ENCODE measurements at regions not wholly inside any gene's neighbourhood (a gene's known extent, or its start where the extent isn't known, plus 50 kb on each side); places are given as distances from the start of the nearest gene placed in this dataset.

DNA sequence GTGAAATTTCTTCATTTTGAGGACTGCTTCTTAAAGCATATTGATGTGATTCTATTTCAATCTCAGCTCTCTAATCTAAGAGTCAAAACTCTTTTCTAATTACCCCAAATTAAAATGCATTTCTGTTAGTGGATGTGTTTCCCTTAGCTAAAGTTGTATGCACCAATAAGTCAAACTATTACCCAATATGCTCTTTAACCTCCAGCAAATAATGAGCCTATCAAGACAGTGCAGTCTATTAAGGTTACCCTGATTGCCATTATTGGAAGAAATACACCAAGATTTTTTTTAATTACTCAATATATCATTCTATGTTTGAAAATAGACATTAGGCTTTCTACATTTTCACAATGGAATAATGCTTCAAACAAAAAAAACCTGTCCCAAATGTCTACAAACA is 310.0 kb downstream of the BTG1 start:
- no peak for DNase-seq

DNA sequence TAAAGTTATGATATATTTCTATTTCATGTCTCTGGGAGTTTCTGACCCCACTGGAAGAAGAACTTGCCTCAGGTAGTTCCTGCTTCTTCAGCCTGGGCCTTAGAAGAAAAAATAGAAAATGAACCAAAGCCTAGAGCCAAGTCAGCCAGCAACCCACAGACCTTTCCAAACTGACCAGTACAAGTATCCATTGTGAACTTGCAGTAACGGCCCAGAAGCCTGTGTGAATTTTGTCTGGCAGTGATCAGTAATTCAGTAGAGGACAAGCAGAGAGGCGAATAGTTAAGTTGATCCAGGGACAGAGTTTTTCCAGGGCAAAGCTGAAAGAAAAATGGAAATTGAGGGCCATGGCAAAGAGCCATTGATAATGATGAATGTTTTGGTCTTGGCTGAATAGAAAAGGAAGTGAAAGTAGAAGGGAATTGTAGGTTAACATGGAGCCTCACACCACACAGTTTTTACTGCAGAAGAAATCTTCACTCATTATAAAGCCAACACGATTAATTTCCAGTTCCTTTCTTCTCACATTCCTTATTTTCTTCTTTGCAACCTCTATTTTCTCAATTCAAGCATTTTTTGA is 311.8 kb downstream of the BTG1 start:
- no peak for DNase-seq

DNA sequence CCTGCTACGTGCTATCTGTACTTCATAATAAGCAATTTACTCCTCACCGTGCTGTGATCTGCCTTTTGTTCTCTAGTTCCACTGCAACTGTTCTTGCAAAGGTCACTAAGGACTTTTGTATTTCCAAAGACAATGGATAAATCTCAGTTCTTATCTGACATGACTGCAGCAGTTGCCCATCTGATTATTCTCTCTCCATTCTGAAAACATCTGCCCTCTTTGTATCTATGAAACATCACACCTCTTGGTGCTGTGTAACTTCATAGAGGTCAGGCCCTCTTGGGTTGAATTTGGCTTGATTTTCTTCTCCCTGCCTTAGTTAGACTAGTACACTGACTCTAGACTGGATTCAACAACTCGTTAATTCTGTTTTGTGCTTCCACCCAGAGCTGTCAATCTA is 319.6 kb downstream of the BTG1 start:
- no peak for DNase-seq

DNA sequence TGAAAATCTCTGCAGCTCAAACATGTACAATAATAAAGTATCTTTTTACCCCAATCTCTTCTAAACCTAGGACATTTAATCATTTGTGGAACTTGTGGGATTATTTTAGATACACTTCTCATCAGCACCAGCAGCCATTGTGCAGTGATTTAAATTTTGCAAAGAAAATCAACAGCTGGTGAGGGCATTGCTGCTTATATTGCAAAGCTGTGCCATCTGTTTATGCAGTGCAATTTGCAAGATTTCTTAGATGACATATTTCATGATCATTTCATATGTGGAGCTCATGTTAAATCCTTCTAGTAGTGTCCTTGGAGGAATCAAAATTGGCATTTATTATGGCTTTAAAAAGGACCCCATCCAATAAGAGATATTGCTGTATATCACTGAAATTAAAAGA is 320.7 kb downstream of the BTG1 start:
- no peak for DNase-seq

DNA sequence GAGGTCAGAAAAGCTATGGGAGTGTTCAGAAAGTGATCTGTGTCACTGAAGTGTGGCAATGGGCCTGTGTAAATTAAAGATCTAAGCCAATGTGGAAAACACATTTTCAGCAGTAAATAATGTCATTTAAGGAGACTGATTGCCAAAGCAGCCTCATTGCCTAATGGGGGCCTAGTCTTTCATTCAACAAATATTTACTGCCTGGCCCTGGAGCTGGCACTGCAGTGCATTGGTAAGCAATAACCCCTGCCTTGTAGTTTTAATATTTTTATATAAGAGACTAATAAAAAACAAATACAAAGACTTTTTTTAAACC is 326.6 kb downstream of the BTG1 start:
- no peak for DNase-seq

DNA sequence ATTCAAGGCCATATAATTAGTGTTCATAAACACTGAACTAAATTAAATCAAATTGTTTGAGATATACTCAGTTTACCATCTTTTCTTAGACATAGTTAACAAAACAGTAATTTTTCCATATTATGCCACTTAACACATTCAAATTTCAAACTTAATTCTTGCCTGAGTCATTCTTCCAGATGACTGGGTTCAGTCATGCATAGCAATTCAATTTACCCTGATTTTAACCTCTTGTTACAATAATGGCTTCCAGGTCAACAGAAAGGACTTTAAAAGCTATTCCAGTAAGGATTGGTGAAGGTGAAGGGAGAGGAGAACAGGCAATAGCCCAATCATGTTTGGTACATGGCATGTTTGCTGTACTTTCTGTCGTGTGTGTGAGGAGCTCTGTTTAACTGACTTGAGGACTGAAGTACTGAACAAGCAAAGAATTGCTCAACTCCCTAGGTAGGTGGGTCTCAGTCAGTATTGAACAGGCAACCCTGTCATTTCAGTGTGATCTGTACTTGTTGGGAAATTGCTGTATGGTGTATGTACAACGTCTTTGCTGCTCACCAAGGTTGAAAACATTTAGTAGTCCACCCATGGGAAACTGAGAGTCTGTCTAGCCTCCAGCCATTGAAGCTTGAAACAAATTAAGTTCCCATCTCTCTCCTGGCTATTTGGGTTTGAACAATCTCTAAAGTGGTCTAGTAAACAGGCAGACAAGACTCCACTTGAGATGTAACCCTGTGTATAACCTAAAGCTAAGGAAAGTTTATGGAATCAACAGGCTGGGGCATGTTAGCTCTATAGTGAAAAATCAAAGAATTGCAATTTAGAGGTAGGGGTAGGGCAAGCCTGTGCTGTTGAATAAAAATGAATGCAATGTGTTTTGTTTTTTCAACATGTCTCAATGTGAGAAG is 327.2 kb downstream of the BTG1 start:
- no peak for DNase-seq

DNA sequence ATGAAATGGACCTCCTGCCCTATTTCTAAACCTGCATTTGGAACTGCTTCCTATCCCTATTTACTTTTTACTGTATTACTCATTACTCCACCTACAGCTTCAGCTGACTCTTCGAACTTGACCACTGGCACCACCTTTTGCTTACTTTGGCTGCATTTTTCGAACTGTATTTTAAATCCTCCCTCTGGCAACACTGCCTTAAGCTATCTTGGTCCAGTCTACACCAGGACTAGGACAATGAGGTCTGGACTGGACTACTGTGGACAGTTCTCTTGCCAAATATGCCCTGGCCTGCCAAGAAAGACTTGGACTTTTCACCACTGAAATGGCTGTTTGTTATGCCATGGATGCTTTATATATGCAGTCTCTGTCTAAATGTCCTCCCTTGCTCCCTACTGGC is 328.1 kb downstream of the BTG1 start:
- DNase-seq, result no peak

DNA sequence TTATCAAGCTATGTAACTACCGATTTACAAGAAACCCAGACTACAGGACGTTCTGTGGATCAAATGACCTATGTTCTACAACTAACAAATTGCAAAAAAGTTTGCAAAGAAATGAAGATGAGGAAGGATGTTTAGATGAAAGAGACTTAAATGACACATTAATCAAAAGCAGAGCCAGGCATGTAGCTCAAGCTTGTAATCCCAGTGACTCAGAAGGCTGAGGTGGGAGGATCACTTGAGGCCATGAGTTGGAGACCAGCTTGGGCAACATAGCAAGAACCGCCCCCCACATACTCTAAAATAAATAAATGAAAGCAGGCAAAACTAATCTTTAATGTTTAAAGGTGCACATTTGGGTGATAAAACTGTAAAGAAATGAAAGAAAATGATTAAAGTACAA is 331.9 kb downstream of the BTG1 start:
- DNase-seq, result no peak

DNA sequence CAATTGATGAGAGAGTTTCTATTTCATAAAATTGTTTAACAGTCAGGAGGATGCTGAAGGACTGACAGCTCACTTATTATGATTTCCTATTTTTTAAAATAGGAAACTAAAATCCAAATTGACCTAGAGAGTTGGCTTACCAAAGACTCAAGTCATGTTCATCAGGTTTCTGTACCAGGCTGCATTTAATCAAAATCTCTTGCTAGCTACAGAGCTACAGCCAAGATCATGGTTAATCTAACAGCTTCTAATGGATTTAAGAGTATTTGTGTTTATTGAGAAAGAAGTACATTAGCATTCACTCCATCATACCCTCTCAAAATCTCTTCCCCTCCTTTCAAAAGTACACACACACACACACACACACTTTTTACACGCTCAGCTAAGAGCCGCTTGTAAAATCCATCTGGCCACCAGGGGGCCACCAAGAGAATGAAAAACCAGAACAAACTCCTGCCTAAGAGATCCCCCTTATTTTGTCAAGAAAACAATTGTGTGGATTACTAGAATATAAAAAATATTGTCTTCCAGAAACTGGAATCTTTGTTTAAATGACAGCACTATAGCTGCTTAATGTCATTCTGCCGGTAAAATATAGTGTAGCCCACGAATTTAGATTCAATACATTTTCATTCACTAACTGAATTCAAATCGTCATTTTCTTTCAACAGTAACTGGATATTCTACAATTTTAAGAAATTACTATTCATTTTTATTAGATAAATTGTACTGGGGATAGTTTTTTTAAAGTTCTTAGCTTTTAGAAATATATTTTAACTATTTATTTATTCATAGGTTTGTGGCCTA is 334.0 kb downstream of the BTG1 start:
- peak; percentile 82 to 84 for DNase-seq

DNA sequence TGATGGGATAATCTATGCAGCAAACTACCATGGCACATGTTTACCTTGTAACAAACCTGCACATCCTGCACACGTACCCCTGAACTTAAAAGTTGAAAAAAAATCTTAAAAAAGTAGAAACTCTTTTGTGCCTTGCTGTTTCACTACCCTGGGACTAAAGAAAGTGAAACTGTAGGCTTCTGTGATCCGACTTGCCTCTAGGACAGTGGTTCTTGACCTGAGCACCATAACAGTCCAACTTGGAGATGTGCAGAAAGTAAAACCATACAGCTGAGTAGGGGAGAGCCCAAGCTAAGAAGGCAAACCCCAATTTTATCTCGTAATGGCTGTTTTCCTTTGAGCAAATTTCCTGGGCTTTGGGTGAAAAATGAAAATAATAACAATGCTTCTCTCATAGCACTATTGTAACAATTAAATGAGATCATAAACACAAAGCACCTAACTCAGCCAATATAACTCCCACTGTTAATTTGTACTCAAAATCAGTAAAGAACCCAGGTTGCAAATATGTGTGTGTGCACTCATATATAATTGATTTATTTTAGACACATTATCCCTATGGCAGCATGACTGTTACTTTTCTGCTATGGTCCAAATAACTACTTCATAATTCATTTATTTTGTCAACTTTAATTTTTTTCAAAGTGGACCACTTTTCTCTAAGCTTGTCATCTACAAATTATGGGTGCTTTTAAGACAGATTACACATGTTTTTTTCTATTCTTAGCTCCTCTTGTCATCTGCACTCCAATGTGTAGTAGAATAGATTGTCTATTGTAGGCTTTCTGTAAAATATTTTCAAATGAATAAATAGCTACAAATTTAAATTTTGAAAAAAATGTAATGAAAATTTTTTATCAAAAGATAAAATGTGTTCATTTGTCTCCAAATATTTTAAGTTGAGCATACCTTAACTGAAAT is 334.9 kb downstream of the BTG1 start:
- no peak for DNase-seq

DNA sequence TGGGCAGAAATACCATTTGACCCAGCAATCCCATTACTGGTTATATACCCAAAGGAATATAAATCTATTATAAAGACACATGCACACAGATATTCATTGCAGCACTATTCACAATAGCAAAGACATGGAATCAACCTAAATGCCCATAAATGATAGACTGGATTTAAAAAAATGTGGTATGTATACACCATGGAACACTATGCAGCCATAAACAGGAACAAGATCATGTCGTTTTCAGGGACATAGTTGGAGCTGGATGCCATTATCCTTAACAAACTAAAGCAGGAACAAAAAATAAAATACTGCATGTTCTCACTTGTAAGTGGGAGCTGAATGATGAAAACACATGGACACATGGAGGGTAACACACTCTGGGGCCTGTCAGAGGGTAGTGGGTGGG is 335.6 kb downstream of the BTG1 start:
- no peak for DNase-seq

DNA sequence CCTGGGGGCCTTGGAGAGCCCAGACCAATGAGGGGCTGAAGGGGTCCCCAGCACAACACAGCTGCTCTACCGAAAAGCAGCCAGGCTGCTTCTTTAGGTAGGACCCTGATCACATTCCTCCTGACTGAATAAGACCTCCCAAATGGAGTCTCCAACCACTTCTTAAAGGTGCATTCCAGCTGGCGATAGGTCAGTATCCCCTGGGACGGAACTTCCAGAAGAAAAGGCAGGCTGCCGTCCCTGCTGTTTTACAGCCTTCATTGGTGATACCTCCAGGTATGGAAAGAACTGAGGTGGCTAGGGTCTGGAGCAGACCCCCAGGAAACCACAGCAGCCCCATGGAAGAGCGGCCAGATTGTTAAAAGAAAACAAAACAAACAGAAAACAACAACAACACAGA is 340.6 kb downstream of the BTG1 start:
- DNase-seq, result no peak

DNA sequence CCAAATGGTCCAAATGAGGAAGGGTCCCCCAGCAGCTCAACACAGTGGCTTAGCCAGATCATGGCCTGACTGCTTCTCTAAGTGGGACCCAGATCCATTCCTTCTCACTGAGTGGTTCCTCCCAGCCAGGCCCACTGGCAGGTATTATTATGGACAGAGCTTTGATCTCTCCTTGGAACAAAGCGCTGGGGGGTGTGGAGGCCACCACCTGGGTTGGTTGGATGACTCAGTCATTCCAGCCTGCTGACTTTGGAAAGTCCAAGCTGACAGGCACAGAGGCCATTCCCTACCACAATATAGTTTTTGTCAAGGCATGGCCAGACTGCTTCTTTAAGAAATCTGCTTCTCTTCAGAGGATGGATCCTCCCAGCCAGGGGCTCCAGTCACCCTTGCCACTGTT is 341.1 kb downstream of the BTG1 start:
- DNase-seq, result no peak

DNA sequence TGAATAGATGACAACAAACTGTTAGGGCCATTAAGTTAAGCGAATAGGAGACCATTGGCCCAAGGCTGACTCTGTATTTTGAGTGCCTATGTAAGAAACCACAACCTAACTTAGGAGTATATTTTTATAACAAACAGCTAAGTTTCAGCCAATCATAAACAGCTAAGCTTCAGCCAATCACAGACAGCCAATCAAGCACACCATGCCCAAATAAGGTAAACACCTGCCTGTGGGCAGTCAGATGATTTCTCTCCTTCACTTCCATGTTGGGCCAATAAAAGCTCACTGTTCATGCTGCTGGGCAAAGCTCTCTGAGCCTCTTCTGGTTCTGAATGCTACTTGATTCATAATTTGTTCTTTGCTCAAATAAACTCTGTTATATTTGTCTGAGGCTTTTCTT is 344.6 kb downstream of the BTG1 start:
- DNase-seq, result no peak

DNA sequence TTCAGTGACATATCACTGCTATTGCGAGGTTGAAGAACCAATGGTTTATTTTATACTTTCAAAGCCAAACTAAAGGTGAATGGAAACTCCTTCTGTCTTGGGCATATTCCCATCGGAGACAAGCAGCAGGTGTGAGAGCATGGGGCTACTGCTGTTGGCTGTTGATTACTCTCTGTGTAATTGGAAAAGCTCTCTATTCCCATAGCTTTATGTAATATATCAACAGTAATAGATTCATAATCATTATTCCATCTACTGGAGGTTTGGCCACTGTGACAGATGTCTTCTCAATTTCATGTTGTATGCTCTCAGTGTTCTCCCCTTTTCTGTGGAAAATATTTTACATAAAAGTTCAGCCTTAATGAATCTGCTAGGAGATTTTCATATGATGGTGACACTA is 352.0 kb downstream of the BTG1 start:
- DNase-seq, result no peak

DNA sequence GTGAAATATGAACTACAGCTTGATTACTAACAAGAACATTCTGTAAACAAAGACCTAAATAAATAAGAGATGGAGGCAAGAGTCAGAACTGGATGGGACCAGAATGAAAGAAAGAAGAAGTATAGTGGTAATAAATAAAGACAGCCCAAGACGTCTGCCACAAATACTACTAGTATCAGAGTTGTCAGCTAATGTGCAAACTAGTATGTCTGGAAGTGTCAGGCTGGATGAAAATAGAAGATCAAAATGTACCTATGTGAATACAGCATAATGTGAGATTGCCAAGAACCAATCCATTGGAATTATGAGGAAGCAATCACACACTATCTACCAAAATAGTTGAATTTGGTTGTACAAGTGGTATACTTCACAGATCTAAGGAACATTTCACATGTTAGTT is 353.0 kb downstream of the BTG1 start:
- DNase-seq, result no peak

DNA sequence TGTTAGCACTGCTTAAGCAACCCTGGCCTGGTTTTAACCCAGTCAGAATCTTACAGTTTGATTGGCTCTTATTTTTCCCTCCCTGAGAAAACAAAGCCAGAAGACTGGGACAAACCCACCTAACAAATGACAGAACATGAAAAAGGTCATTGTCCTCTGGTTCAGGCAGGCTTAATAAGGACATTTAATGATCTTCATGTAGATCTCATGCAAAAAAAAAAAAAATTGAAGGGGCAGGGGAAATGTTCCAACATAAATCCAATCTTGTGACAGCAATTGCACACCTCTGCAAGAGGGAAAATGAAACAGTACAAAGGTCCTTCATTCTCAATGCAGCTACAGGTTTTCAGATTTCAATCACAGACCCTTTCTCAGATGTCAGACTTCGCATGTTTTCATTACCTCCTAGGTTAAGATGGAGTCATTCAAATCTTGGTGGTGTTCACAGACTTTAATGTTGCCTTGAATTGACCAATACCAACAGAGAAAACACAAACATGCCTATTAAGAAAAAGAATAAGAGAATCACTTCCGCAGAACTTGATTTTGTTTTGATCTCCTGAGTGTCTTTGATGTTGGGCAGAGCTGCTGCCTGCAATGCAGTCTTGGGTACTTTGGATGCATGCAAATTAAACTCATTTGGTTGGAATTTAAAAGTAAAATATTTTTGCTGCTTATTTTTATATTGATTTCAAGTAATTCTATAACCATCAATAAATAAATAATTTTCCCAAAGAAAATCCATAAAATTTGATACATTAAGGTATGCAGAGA is 359.0 kb downstream of the BTG1 start:
- DNase-seq, result no peak

DNA sequence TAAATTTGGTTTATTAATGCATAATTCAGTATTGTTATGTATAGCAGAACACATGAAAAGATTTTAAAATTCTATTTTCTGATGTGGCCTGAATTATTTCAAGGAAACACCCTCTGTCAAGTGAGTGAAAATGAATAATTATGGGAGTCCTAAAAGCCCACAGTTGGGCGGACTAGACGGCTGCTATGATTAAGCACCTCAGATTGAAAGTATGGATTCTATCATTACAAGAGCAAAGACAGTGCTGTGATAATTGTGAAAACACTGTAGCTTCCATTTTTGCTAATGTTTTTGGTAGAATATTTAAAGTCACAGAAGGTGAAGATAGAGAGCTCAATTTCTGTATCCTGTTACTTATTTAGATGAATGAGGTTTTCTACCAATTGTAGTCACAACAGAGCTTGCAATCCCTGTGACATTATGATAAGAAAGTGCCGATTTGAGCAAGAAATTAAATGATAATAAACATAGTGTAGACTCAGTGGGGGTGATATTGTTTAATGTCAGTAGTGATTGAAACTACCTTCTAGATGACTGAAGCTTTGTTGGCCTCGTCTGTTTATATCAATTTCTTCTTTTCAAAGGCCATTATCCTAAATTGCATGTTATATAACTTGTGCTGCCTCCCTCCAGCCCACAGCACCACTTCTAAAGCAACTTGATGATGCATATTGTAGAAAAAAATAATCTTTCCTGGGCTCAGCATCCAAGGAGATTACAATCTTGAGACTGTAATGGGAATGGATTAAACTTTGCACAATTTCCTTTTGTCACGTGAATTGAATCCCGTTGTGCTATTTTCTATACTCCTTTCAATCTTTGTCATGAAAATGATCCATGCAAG is 359.8 kb downstream of the BTG1 start:
- DNase-seq, result no peak

DNA sequence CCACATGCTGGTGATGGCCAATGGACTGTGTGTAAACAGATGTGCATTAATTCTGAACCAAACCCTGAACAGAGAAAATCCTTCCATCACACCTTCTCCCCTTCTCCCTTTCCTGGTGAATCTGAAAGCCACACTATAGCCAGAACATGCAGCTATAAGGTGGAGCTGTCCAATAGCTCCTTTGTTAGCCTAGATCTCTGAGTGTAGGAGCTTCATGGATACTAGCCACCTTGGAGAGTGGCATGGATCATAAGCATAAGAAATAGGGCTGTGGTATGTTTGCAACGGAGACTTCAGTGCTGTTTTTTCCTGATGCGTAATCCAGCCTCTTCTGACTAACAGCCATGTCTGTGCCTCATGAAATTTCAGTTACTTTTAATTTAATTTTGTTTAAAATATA is 364.5 kb downstream of the BTG1 start:
- DNase-seq, result no peak

DNA sequence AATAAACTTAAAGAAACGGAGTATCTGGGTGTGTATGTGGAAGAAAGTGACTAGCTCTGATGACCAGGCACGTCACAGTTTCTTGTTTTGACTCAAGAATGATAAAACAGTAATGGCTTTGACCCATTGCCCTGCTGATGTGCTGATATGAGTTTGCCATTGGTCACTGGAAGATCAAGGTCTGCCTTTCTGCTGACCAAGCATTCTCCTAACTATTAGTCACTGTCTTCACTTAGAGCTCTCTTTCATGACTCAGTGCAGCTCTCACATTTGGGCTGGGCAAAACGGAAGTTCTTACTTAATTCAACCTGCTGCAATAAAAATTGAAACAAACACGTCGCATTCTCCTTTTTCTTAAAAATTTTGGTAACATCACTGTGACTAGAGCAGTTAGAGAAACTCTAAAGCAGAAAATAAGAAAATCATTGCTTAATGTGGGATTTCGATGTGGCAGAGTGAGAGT is 366.7 kb downstream of the BTG1 start:
- DNase-seq, result peak; percentile 19 to 49

All from stimulated activated CD4-positive, alpha-beta T cell treated with anti-CD3 and anti-CD28 coated beads, Interleukin-2, amount 100 ng/mL, for 24 hours (primary cell).